PC-9 (cell line): ENCODE measurements at regions not wholly inside any gene's neighbourhood (a gene's known extent, or its start where the extent isn't known, plus 50 kb on each side); places are given as distances from the start of the nearest gene placed in this dataset.

Source experiments
- BruUV-seq: library from RNA; stranded (reverse); fragments of 400-500 nt; replicated peaks from 2 replicates; lab custom pipeline; 2021; lab: Mats Ljungman, UMichigan
- CTCF ChIA-PET: fragments of 300-600 bp; sonication (Branson Sonifier 250); formaldehyde crosslinking; loops from one replicate; lab custom pipeline; 2022; ENCODE audit warnings: antibody characterized with exemption; lab: Charles Lee
- POLR2A ChIA-PET: fragments of 300-600 bp; sonication (Branson Sonifier 250); formaldehyde crosslinking; loops from one replicate; lab custom pipeline; 2022; ENCODE audit warnings: antibody characterized with exemption; ENCODE audit not compliant: unreplicated experiment; lab: Charles Lee
- DNase-seq, 2 experiments: peaks; one replicate each; pipeline versions ENCODE4 v3.0.0 to v3.0.0-alpha.2; 2015 to 2022; ENCODE audit warnings: mixed read lengths in 1 of 2
- H2AFZ ChIP-seq: fragments of 200-600 bp; sonication (generic); 2 replicates; pipeline ENCODE4 v1.8.1; 2017; ENCODE audit warnings: antibody characterized with exemption
- H3F3A ChIP-seq: fragments of 200-600 bp; sonication (generic); 2 replicates; pipeline ENCODE4 v1.8.1; 2017; ENCODE audit warnings: antibody characterized with exemption, mild to moderate bottlenecking, low read depth; ENCODE audit not compliant: insufficient read depth
- H3K27ac ChIP-seq: fragments of 200-600 bp; sonication (generic); 2 replicates; pipeline ENCODE4 v1.6.1; 2016; ENCODE audit warnings: mixed run types
- H3K27me3 ChIP-seq: fragments of 200-600 bp; sonication (generic); 2 replicates; pipeline ENCODE4 v1.6.1; 2016; ENCODE audit warnings: low read depth, mixed run types; ENCODE audit not compliant: insufficient read depth
- H3K36me3 ChIP-seq: fragments of 200-600 bp; sonication (generic); 2 replicates; pipeline ENCODE4 v1.6.1; 2016; ENCODE audit warnings: low read depth, mixed run types
- H3K4me1 ChIP-seq: fragments of 200-600 bp; sonication (generic); replicated peaks from 2 replicates; pipeline ENCODE4 v1.6.1; 2016; ENCODE audit warnings: mixed run types; ENCODE audit not compliant: insufficient read depth
- H3K4me2 ChIP-seq: fragments of 200-600 bp; sonication (generic); 2 replicates; pipeline ENCODE4 v1.6.1; 2017; ENCODE audit warnings: mixed run types
- H3K4me3 ChIP-seq: fragments of 200-600 bp; sonication (generic); 2 replicates; pipeline ENCODE4 v1.6.1; 2016; ENCODE audit warnings: mixed run types
- H3K79me2 ChIP-seq: fragments of 200-600 bp; sonication (generic); 2 replicates; pipeline ENCODE4 v1.6.1; 2017; ENCODE audit warnings: low read depth, mixed run types
- H3K9me2 ChIP-seq: fragments of 200-600 bp; sonication (generic); 2 replicates; pipeline ENCODE4 v1.8.1; 2017; ENCODE audit warnings: mild to moderate bottlenecking; ENCODE audit not compliant: insufficient read depth
- H3K9me3 ChIP-seq: fragments of 200-600 bp; sonication (generic); 2 replicates; pipeline ENCODE4 v1.8.1; 2016; ENCODE audit warnings: low read depth; ENCODE audit not compliant: insufficient read depth
- H4K20me1 ChIP-seq: fragments of 200-600 bp; sonication (generic); 2 replicates; pipeline ENCODE4 v1.8.1; 2017; ENCODE audit not compliant: insufficient read depth
- CTCF ChIP-seq: fragments of 200-600 bp; sonication (generic); conservative IDR thresholded peaks from 2 replicates; pipeline ENCODE4 v1.6.1; 2017; ENCODE audit warnings: mixed run types, antibody characterized with exemption, mild to moderate bottlenecking, moderate library complexity
- EZH2 ChIP-seq: fragments of 200-600 bp; sonication (generic); IDR thresholded peaks from 2 replicates; pipeline ENCODE4 v1.8.0; 2017; ENCODE audit warnings: antibody characterized with exemption, low read depth
- intact Hi-C: fragments of 100-400 bp; cut with micrococcal nuclease; formaldehyde crosslinking; loops from one replicate; pipeline ENCODE4 v1.10.0; 2022; ENCODE audit not compliant: unreplicated experiment

DNA sequence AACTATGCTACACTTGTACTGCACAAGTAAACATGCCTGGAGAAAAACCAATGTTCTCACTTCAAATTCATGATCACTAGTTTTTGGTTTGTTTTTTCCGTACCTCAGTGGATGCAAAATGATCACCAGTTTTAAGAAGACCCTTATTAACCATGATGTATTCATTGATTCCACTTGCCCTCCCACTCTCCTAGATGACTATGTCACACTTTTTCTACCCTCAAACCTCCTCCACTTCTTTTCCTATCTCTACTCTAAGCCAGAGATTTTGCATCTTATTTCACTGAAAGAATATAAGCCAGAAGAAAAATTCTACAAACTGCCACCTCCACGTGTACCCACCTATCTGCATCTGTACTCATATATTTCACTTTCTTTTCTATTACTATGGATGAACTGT lies 186.2 kb upstream of the NAMPT start:
- no peak for TF ChIP-seq CTCF
- TF ChIP-seq EZH2, result no peak
- no peak overlapping the region for H2AFZ ChIP-seq
- BruUV-seq, result no TSS peak
- ChIA-PET POLR2A (no interaction called here), CTCF (no interaction called here)
- no peaks in the 10 kb centered on the region for H3K4me1 ChIP-seq
- H3K36me3 ChIP-seq, result no peaks in the 10 kb centered on the region
- H3K4me2 ChIP-seq, result no peak overlapping the region
- no peaks in the 10 kb centered on the region for H3F3A ChIP-seq
- no peak for DNase-seq
- no peaks in the 10 kb centered on the region; the same call in 1 of the 2 replicates for H3K9me3 ChIP-seq
- H4K20me1 ChIP-seq, result no peaks in the 10 kb centered on the region
- H3K27ac ChIP-seq, result no peak overlapping the region
- H3K79me2 ChIP-seq, result no peaks in the 10 kb centered on the region
- no peaks in the 10 kb centered on the region for H3K27me3 ChIP-seq
- H3K4me3 ChIP-seq, result no peak overlapping the region
- intact Hi-C loops, result no loop called here
- no peaks in the 10 kb centered on the region for H3K9me2 ChIP-seq

- no peak overlapping the region for H3K27ac ChIP-seq
- no peak for TF ChIP-seq CTCF
- TF ChIP-seq EZH2, result no peak
- H3F3A ChIP-seq, result peaks cover 4% of the 10 kb centered on the region; the same call in 1 of the 2 replicates
- H3K9me3 ChIP-seq, result no peaks in the 10 kb centered on the region; the same call in 1 of the 2 replicates
- H3K4me3 ChIP-seq, result no peak overlapping the region
- H4K20me1 ChIP-seq, result no peaks in the 10 kb centered on the region
- intact Hi-C loops, result loop anchor here (10.0 kb wide), 1 partner anchor 268 kb away; no protein-coding TSS in a partner anchor
- no peaks in the 10 kb centered on the region for H3K9me2 ChIP-seq
- DNase-seq, result no peak
- H2AFZ ChIP-seq, result no peak overlapping the region
- ChIA-PET POLR2A (no interaction called here), CTCF (no interaction called here)
- BruUV-seq, result no TSS peak
- no peaks in the 10 kb centered on the region for H3K79me2 ChIP-seq
- H3K4me2 ChIP-seq, result no peak overlapping the region
- no peaks in the 10 kb centered on the region for H3K36me3 ChIP-seq
- H3K4me1 ChIP-seq, result peaks cover 16% of the 10 kb centered on the region
- H3K27me3 ChIP-seq, result no peaks in the 10 kb centered on the region
These were observed 182.1 kb upstream of the NAMPT start for GRCh38 chr7:106466867-106467266.

DNA sequence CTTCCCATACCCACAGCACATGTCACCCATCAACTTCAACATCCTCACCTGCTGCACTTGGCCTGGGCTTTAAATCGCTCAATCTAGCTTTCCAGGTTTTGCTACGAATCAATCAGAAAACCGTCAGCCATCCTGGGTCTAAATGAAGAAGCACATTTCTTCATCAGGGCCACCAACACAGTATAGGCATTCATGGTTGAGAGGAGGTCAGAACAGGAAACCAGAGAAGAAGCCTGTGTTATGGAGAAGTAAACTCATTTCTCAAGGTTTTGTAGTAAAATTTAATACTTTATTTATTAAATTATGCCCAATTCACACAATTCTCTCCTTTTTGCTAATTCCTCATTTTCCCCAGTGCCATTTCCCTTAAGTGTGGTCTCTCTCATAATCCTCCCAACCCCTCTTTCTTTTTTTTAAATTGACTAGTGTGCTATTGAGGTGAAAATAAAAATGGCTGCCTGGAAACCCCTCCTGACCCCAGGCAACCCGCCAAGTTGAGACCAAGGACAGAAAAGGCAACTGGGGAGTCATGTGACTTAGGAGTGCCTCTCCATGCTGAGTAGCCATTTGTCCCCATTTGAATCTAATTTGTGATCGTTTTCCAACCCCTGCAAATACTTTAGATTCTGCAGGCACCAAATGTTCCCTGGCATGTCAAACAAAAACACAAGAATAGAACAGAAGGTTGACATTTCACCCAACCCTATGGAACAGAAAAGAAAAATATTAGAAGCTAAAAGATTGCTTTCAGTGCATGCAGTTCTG lies 181.1 kb upstream of the NAMPT start:
- intact Hi-C loops, result loop anchor here (10.0 kb wide), 1 partner anchor 269 kb away; no protein-coding TSS in a partner anchor

More for the DNA sequence above, 181.1 kb upstream of the NAMPT start:
- H3K4me1 ChIP-seq, result peaks cover 26% of the 10 kb centered on the region
- no peak overlapping the region for H3K4me3 ChIP-seq
- H4K20me1 ChIP-seq, result no peaks in the 10 kb centered on the region
- no peak overlapping the region for H2AFZ ChIP-seq
- H3K9me2 ChIP-seq, result no peaks in the 10 kb centered on the region
- CTCF ChIA-PET, result interaction anchor here (1.1 kb wide), 1 partner anchor 289 kb away, joined by 3 read pairs; no protein-coding TSS in a partner anchor
- no peak overlapping the region for H3K27ac ChIP-seq
- no peaks in the 10 kb centered on the region; the same call in 1 of the 2 replicates for H3K9me3 ChIP-seq
- TF ChIP-seq CTCF (no peak), EZH2 (no peak)
- H3K4me2 ChIP-seq, result no peak overlapping the region
- DNase-seq, result no peak
- BruUV-seq, result no TSS peak
- POLR2A ChIA-PET, result no interaction called here
- H3F3A ChIP-seq, result peaks cover 14% of the 10 kb centered on the region; the same call in 1 of the 2 replicates
- no peaks in the 10 kb centered on the region for H3K79me2 ChIP-seq
- no peaks in the 10 kb centered on the region for H3K27me3 ChIP-seq
- no peaks in the 10 kb centered on the region for H3K36me3 ChIP-seq
